AG10803 (cell line): ENCODE measurements at regions not wholly inside any gene's neighbourhood (a gene's known extent, or its start where the extent isn't known, plus 50 kb on each side); places are given as distances from the start of the nearest gene placed in this dataset.

Experiments used
- DNase-seq: peaks from one replicate; pipeline ENCODE4 v3.0.0; 2010; ENCODE audit warnings: low read depth
- H3K4me3 ChIP-seq: 2 replicates; pipeline ENCODE4 v1.5.1; 2011; ENCODE audit warnings: mild to moderate bottlenecking, low read length, control low read depth
- TF ChIP-seq, protein P1 (sequence below): conservative IDR thresholded peaks from 2 replicates; pipeline ENCODE4 v1.5.1; 2011; ENCODE audit warnings: mild to moderate bottlenecking, low read length, control low read depth, inconsistent platforms

DNA sequence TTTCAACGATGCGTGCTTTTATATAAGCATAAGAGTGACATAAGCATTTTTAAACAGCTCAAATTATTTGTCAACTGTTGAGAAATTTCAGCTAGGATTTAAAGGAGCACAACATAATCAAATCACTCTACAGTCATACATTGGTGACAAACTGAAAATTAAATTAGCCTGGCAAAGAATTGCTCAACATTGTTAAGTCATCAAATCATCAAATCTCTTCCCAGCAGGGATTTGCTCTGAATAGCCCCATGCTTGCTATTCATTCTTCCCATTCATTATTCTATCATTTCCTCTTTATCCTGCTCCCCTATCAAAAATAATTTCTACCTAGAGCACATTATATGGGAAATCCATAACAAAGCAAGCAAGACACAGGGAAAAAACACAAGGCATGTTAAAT, 198.7 kb upstream of the LUZP2 start:
- TF ChIP-seq, protein P1, sequence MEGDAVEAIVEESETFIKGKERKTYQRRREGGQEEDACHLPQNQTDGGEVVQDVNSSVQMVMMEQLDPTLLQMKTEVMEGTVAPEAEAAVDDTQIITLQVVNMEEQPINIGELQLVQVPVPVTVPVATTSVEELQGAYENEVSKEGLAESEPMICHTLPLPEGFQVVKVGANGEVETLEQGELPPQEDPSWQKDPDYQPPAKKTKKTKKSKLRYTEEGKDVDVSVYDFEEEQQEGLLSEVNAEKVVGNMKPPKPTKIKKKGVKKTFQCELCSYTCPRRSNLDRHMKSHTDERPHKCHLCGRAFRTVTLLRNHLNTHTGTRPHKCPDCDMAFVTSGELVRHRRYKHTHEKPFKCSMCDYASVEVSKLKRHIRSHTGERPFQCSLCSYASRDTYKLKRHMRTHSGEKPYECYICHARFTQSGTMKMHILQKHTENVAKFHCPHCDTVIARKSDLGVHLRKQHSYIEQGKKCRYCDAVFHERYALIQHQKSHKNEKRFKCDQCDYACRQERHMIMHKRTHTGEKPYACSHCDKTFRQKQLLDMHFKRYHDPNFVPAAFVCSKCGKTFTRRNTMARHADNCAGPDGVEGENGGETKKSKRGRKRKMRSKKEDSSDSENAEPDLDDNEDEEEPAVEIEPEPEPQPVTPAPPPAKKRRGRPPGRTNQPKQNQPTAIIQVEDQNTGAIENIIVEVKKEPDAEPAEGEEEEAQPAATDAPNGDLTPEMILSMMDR: no peak
- no peak overlapping the region for H3K4me3 ChIP-seq
- no peak for DNase-seq

DNA sequence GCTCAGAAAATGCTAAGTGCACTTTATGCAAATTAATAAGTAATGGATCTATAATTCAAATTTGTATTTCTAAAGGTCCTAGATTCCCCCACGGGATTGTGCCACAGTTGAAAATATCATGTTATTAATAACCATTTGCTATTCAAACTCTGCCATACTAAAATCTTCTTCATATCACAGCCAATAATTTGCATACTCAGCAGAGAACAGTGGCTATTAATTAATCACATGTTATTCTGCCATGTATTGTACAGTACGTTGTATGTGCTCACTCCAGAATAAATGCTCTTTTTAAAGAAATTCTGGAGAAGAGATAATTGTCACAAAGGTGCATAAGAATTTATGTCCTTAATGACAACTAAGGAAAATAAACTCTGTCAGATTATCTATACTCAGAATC, 184.9 kb upstream of the LUZP2 start:
- H3K4me3 ChIP-seq: no peak overlapping the region
- TF ChIP-seq, protein P1: no peak
- DNase-seq: no peak

DNA sequence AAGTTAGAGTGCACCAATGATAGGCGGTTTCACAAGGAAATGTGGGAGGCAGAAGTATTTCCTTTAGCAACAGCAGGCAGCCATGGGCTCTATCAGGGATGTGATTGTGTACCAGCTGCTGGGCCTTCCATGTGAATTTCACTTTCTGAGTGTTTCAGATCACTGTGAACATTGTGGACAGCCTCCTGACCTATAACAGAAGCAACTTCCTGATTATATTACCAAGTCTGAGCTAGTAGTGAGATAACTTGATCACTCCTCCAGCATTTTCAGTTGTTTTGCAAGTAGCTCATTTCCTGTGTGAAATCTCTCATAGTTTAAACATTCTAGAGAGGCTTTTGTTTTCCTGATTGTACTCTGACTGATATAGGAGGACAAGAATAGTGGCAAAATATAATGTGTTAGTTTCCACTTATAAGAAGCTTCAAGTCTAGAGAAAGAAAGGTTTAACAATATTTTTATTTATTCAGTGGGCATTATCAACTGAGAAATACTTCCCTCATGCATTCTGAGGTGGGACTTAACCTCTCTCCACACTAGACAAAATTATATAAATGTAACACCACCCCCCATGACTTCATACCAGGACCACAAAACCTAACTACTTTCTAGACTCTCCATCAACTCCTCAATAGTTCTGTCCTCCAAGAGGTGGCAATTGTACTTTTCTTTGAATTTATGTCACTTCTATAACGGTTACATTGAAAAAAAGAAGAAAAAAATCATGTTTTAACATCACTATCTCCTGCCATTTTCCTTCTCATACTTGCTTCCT, 184.2 kb upstream of the LUZP2 start:
- no peak for DNase-seq
- TF ChIP-seq, protein P1: no peak
- H3K4me3 ChIP-seq: no peak overlapping the region

DNA sequence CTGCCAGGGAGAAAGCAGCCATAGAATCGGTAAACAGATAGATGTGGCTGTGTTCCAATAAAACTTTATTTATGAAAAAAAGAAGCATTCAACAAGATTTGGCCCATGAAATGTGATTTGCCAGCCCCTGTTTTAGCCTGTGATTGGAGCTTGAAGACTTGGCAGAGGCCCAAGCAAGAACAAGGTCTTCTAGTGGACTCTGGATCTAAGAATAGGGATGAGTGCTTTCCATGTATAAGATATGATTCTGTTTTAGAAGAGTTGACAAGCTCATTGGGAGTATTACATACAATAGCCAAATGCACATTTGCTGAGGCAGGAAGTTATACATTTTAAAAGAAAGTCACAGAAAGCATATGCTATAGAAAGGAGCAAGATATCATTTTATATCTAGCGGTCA, 175.6 kb upstream of the LUZP2 start:
- no peak for DNase-seq
- no peak overlapping the region for H3K4me3 ChIP-seq
- TF ChIP-seq, protein P1: no peak

DNA sequence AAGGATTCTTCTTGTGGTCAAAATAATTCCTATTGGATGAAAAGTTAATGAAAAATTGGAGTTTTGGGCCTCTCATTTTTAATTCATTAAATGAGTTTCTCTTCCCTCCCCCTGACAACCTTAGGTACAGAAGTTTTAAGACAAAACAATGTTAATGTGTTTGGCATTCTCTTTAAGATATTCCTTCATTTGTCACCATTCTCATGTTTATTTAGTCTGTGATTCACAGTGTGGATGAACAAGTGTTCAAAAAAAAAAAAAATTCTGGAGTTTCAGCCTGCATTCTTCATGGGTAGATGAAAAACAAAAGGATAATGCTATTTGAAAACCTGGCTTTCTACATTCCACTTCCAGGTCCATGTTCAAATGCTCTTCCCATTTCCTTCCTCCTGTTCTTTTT, 172.6 kb upstream of the LUZP2 start:
- no peak for DNase-seq
- TF ChIP-seq, protein P1: no peak
- no peak overlapping the region for H3K4me3 ChIP-seq

DNA sequence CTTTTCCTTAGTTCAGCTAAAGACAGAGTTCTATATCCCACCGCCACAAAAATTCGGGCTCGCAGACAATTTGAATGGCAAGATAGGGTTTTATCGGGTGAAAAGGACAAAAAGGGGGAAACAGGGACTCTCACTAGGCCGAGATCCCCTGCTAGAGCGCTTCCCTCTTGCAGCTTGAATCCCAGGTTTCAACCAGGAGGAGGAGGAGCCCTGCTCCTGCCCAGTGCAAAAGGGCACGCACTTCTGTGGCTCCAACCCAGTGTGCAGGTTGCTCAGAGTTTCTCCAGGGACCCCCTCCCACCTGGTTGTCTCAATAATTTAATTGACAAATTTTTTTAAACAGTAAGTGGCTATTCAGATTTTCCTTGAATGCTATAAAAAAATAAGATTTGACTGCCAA, 152.6 kb upstream of the LUZP2 start:
- no peak for DNase-seq
- H3K4me3 ChIP-seq: no peak overlapping the region
- TF ChIP-seq, protein P1: no peak

DNA sequence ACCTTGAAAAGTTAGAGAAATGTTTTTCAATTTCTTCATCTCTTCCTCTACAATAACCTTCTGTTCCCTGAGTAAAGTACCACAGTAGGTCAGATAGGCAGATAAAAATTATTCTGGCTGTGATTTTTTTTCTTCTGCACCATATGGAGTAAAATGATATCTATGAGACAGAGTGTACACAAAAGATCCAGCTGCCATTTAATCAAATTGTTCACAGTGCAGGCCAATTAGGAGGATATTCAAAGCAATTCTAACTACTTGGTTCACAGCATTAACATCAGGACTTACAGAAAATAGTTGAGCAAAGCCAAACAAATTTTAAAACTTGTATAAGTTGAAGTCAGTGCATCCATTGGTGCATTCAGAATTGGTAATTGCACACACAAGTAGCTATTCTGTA, 147.9 kb upstream of the LUZP2 start:
- DNase-seq: no peak
- TF ChIP-seq, protein P1: no peak

More for the DNA sequence above, 147.9 kb upstream of the LUZP2 start:
- no peak overlapping the region for H3K4me3 ChIP-seq
